Stimulated activated CD8-positive, alpha-beta memory T cell treated with anti-CD3 and anti-CD28 coated beads, Interleukin-12 subunit alpha, Interleukin-12 subunit beta, amount 100 ng/mL, for 4 hours (primary cell): ENCODE measurements at regions not wholly inside any gene's neighbourhood (a gene's known extent, or its start where the extent isn't known, plus 50 kb on each side); places are given as distances from the start of the nearest gene placed in this dataset.
"Not testable (repeated sequence)": the region's sequence is repeated elsewhere in the genome, so short reads cannot be mapped to it uniquely, and the experiment has no call there.

Experiments used
- DNase-seq: peaks from one replicate; pipeline ENCODE4 v3.0.0-alpha.2; 2020; ENCODE audit warnings: low read depth

GRCh38 chr3:20645340-20645739 lies 459.3 kb upstream of the SGO1 start:
- no peak for DNase-seq

DNA sequence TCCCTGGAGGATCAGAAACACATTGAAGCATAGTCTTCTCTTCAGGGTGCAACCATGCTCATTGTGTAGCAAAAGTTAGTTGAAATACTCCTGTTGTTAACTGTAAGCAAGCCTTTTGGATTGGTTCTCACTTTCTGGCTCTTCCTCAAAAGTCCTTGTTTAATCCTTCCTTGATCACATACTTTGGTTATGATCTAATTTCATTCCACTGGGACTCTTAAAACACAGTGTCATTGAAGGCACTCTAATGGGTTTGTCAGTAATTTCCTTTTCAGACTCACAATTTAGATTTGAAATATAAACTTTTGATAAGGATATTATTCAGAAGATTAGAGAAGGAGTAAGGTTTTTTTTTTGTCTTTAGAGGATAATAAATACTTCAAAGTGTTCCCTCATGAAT lies 451.7 kb upstream of the SGO1 start:
- no peak for DNase-seq

DNA sequence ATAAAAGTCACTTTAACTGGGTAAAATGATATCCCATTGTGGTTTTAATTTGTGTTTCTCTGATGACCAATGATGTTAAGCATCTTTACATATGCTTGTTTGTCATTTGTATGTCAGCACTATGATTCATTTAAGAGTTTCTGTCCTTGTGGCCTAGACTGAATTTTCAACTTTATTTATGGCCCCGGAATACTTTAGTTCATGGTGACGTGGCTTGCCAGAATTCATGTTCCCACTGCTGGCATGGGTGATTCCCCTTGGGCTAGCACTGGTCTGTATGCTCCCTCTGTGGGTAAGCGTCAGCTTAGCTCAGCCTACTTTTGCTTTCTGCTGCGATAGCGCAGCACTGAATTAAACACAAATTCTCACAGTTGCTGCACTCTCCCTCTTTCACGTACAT lies 436.3 kb upstream of the SGO1 start:
- no peak for DNase-seq

GRCh38 chr3:20618621-20619020 lies 432.6 kb upstream of the SGO1 start:
- DNase-seq: not testable (repeated sequence)

- DNase-seq: not testable (repeated sequence)
Measured at GRCh38 chr3:20618181-20618580, 432.2 kb upstream of the SGO1 start.

DNA sequence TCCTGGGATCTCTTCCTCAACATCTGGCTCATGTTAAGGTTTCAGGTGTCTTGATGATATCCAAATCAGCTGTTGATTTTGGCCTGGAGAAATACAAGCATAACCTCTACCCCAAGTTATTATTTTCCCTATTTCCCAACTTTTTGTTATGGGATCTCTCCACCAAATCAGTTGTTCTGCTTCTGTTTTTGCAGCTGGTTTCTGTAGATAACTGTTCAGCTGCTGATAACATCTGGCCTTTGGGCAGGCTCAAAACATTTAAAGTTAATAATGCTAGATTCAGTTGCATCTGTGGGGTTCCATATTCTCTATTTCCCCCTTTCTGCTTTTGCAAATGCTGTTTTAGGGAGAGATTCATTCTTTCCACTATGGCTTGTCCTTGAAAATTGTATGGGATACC lies 430.0 kb upstream of the SGO1 start:
- not testable (repeated sequence) for DNase-seq

DNA sequence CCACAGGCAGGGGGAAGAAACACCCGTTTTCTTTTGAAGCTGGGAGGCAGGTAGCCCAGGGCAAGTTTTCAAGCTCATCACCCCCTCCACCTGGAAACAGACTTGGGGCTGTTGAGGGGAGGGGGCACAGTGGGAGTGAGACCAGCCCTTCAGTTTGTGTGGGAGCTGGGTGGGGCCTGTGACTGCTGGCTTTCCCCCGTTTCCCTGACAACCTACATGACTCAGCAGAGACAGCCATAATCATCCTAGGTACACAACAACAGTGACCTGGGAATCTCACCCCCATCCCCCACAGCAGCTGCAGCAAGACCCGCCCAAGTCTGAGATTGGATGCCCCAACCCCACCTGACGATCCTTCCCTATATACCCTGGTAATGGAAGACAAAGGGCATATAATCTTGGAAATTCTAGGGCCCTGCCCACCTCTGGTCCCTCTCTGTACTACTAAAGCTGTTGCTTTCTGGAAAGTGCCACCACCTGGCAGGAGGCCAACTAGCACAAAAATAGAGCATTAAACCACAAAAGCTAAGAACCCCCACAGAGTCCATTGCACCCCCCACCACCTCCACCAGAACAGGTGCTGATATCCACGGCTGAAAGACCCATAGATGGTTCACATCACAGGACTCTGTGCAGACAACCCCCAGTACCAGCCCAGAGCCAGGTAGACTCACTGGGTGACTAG lies 422.2 kb upstream of the SGO1 start:
- no peak for DNase-seq

DNA sequence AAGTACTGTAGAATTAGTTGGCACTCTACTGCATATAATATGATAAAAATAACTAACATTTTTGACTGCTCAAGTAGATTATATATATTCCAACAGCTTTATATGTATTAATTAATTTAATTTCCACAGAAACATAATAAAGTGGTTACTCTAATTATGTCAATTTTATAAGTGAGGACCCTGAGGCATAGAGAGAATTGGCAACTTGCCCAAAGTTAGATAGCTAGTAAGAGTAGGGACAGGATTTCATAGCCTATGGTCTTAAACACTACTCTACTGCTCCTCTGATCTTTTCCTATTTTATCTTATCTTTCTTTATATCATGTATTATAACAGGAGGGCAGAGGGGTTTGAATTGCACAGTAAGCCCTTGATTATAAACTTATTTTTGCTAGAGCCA lies 418.7 kb upstream of the SGO1 start:
- DNase-seq: no peak

DNA sequence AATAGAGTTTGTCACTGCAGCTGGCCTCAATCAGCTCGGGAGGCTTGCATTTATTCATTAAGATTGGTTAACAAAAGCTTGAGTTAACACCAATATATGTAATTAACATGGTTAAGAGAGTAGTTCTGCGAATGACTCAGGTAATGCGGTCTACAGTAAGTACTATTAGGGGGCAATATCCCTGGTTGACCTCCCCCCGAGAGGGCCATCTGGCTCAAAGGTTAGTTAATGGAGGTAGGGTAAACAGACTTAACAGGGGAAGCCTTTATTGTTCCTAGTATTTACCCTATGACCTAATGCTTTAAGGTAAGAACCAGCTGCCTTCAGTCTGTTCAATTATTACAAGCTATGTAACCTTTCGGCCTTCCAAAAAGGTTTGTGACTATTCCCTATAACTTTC lies 403.3 kb upstream of the SGO1 start:
- no peak for DNase-seq

DNA sequence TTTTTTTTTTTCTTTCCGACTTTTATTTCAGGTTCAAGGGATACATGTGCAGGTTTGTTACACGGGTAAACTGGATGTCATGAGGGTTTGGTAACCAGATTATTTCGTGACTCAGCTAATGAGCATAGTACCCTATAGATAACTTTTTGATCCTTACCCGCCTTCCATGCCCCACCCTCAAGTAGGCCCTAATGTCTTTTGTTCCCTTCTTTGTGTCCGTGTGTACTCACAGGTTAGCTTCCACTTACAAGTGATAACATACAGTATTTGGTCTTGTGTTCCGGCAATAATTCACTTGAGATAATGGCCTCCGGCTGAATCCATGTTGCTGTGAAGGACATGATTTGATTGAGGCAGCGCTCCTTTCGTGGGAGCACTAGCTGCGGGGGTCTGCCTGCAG lies 402.8 kb upstream of the SGO1 start:
- DNase-seq: no peak

GRCh38 chr3:20583648-20584047 lies 397.6 kb upstream of the SGO1 start:
- no peak for DNase-seq

GRCh38 chr3:20576228-20576627 lies 390.2 kb upstream of the SGO1 start:
- DNase-seq: no peak

- no peak for DNase-seq
Measured at GRCh38 chr3:20575146-20575545, 389.1 kb upstream of the SGO1 start.

GRCh38 chr3:20574746-20575145 lies 388.7 kb upstream of the SGO1 start:
- DNase-seq: no peak

GRCh38 chr3:20573175-20573574 lies 387.2 kb upstream of the SGO1 start:
- no peak for DNase-seq

- no peak for DNase-seq
Measured at GRCh38 chr3:20572473-20572872, 386.5 kb upstream of the SGO1 start.

GRCh38 chr3:20569310-20569709 lies 383.3 kb upstream of the SGO1 start:
- no peak for DNase-seq

DNA sequence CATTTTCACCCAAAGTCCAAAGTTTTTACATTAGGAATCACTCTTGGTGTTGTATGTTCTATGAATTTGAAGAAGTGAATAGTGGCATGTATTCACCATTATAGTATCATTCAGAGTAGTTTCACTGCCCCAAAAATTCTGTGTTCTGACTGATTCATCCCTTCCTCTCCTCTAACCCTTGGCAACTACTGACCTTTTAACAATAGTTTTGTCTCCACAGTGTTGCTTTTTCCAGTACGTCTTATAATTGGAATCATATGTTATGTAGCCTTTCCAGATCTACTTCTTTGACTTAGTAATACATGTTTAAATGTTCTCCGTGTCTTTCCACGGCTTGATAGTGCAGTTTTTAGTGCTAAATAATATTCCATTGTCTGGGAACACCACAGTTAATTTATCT lies 379.0 kb upstream of the SGO1 start:
- DNase-seq: no peak

DNA sequence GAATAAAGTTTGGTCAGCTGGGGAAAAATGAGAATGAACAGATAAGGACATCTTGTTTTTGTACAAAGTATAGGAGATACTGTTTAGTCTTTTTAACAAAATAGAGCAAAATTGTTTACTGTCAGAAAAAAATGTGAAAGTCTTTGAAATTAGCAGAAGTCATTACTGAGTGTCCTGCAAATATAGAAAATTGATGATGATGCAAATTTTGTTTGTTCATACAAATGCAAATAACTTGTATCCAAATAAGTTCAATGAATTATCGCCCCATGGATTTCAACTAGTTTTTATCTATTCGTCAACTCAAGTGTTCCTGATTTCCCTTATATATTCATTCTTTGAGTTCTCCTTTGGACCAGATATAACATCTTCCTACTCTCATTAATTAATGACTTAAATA lies 378.0 kb upstream of the SGO1 start:
- DNase-seq: no peak

GRCh38 chr3:20563251-20563650 lies 377.2 kb upstream of the SGO1 start:
- no peak for DNase-seq

DNA sequence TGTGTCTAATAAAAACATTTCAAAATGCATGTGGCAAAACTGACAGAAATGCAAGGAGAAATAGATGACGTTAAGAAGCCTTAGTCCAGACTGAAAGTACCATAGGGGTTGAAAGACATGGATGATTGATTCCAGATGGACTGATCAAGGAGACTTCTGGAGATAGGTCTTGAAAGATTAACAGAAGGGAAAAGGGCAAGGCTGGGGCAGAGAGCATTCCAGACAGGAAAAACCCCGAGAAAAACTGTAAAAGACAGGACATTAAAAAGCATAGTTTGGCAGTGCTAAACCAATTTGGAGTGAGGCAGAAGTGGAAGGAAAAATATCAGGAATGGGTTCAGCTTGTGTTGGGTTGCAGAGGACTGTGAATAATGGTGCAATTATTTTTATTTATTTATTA lies 375.2 kb upstream of the SGO1 start:
- DNase-seq: no peak

DNA sequence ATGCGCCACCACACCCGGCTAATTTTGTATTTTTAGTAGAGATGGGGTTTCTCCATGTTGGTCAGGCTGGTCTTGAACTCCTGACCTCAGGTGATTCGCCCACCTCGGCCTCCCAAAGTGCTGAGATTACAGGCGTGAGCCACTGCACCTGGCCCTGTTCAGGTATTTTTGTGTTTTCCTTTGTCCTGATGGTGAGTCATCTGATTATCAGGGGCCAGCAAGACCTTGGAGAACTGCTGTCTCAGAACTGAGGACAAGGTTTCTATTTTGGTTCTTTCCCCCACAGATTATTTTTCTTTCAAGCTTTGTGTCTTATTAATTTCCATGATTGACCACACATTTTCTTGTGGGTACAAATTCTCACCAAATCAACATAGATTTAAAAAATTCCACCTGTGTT lies 374.4 kb upstream of the SGO1 start:
- not testable (repeated sequence) for DNase-seq

DNA sequence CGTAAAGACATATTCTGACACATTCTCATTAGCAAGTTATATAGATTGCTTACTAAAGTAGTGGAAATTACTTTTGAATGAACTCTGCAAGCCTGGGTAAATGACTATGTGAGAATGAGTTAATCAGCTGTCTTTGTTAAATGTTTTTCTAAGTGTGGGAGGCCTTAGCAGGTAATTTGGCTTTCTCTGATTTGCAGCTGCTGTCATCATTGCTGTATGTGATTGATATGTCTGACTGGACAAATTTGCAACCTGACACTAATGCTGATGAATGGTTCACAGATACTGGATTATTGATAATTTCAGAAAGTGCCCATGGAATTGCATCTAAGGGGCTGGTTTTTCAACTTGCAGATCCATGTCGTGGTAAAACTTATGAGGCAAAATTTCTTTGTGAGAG lies 372.2 kb upstream of the SGO1 start:
- no peak for DNase-seq

GRCh38 chr3:20556661-20557060 lies 370.7 kb upstream of the SGO1 start:
- no peak for DNase-seq
